CD14-positive monocyte (primary cell): ENCODE measurements at regions not wholly inside any gene's neighbourhood (a gene's known extent, or its start where the extent isn't known, plus 50 kb on each side); places are given as distances from the start of the nearest gene placed in this dataset.

ENCODE experiments used
- DNase-seq, 3 donors: peaks; one replicate each; pipeline ENCODE4 v3.0.0-alpha.2; 2011 to 2022
- H2AFZ ChIP-seq: 2 replicates; pipeline ENCODE4 v1.6.0; 2012; ENCODE audit warnings: mild to moderate bottlenecking, low read depth, low read length, inconsistent platforms; ENCODE audit not compliant: insufficient read depth, poor library complexity, severe bottlenecking
- H3K27ac ChIP-seq, 2 donors: 1 replicate in 1 of 2; 2 replicates in 1 of 2; pipeline ENCODE4 v1.5.1; 2012 to 2013; ENCODE audit warnings: low read length in 2 of 2, control low read depth in 1 of 2, inconsistent platforms in 1 of 2, low read depth in 1 of 2, mild to moderate bottlenecking in 1 of 2
- H3K27me3 ChIP-seq, 2 donors: one replicate each; pipeline versions ENCODE4 v1.6.0 to v1.6.1; 2011 to 2013; ENCODE audit warnings: low read length in 2 of 2; ENCODE audit not compliant: control insufficient read depth in 2 of 2, insufficient read depth in 2 of 2
- H3K36me3 ChIP-seq, 2 donors: replicated peaks in 1 of 2; 1 replicate in 1 of 2; 2 replicates in 1 of 2; pipeline versions ENCODE4 v1.5.1 to v1.6.1; 2012 to 2013; ENCODE audit warnings: low read length in 2 of 2, control low read depth in 1 of 2, inconsistent platforms in 1 of 2, mild to moderate bottlenecking in 1 of 2; ENCODE audit not compliant: insufficient read depth in 2 of 2, control insufficient read depth in 1 of 2
- H3K4me1 ChIP-seq, 2 donors: 1 replicate in 1 of 2; 2 replicates in 1 of 2; pipeline versions ENCODE4 v1.5.1 to v1.6.1; 2012 to 2013; ENCODE audit warnings: low read length in 2 of 2, control low read depth in 1 of 2, inconsistent platforms in 1 of 2, mild to moderate bottlenecking in 1 of 2, moderate library complexity in 1 of 2; ENCODE audit not compliant: insufficient read depth in 2 of 2, control insufficient read depth in 1 of 2
- H3K4me2 ChIP-seq: replicated peaks from 2 replicates; pipeline ENCODE3; 2012; ENCODE audit warnings: low read length, moderate library complexity, mild to moderate bottlenecking; ENCODE audit not compliant: poor library complexity, severe bottlenecking; ENCODE audit errors: extremely low read depth
- H3K4me3 ChIP-seq, 3 experiments: fragments of 200-600 bp in 1 of 3; sonication (generic) in 1 of 3; replicated peaks in 1 of 3; 1 replicate in 2 of 3; 2 replicates in 1 of 3; pipeline ENCODE4 v1.5.1; 2011 to 2013; ENCODE audit warnings: low read length in 3 of 3, mild to moderate bottlenecking in 3 of 3, control low read depth in 2 of 3, low read depth in 2 of 3, inconsistent platforms in 1 of 3, moderate library complexity in 1 of 3
- H3K79me2 ChIP-seq: 2 replicates; pipeline ENCODE4 v1.6.0; 2012; ENCODE audit warnings: mild to moderate bottlenecking, control low read depth, inconsistent platforms, low read length, moderate library complexity; ENCODE audit not compliant: insufficient read depth
- H3K9ac ChIP-seq: 2 replicates; pipeline ENCODE4 v1.6.0; 2017; ENCODE audit warnings: low read length, mild to moderate bottlenecking; ENCODE audit not compliant: insufficient read depth, poor library complexity, severe bottlenecking
- H3K9me3 ChIP-seq, 2 donors: replicated peaks in 1 of 2; 1 replicate in 1 of 2; 2 replicates in 1 of 2; pipeline versions ENCODE4 v1.5.1 to v1.6.1; 2012 to 2013; ENCODE audit warnings: low read length in 2 of 2, control low read depth in 1 of 2; ENCODE audit not compliant: control insufficient read depth in 1 of 2, insufficient read depth in 1 of 2
- H4K20me1 ChIP-seq: 2 replicates; pipeline ENCODE4 v1.6.0; 2012; ENCODE audit warnings: mild to moderate bottlenecking, low read length, control low read depth, moderate library complexity; ENCODE audit not compliant: insufficient read depth
- H3K27ac Mint-ChIP-seq, 7 donors: one replicate each; pipeline ENCODE4 v1.8.0; 2020; ENCODE audit warnings: mild to moderate bottlenecking in 7 of 7, mixed read lengths in 7 of 7, moderate library complexity in 6 of 7, inconsistent platforms in 2 of 7
- H3K27me3 Mint-ChIP-seq, 3 donors: one replicate each; pipeline ENCODE4 v1.8.0; 2021 to 2022; ENCODE audit warnings: low read depth in 3 of 3, mild to moderate bottlenecking in 3 of 3, mixed read lengths in 3 of 3, moderate library complexity in 3 of 3, inconsistent platforms in 1 of 3
- H3K36me3 Mint-ChIP-seq, 2 donors: one replicate each; pipeline ENCODE4 v1.8.0; 2020; ENCODE audit warnings: mixed read lengths in 2 of 2, inconsistent platforms in 1 of 2, mild to moderate bottlenecking in 1 of 2
- H3K4me1 Mint-ChIP-seq: one replicate; pipeline ENCODE4 v1.8.0; 2020; ENCODE audit warnings: mild to moderate bottlenecking, mixed read lengths
- H3K4me3 Mint-ChIP-seq, 2 donors: one replicate each; pipeline ENCODE4 v1.8.0; 2020; ENCODE audit warnings: mild to moderate bottlenecking in 2 of 2, mixed read lengths in 2 of 2, moderate library complexity in 1 of 2
- H3K9me3 Mint-ChIP-seq, 7 donors: one replicate each; pipeline ENCODE4 v1.8.0; 2020 to 2022; ENCODE audit warnings: mixed read lengths in 7 of 7, mild to moderate bottlenecking in 6 of 7, moderate library complexity in 6 of 7, inconsistent platforms in 2 of 7
- CTCF ChIP-seq: fragments of 200-600 bp; IDR thresholded peaks from one replicate; pipeline ENCODE4 v1.8.0; 2022; ENCODE audit warnings: antibody characterized with exemption, mild to moderate bottlenecking
- WGBS: methylation state at CpG from one replicate; pipeline ENCODE4 v1.1.5; 2013; ENCODE audit warnings: missing lambda C conversion rate; ENCODE audit not compliant: insufficient coverage; 5-methylcytosine and 5-hydroxymethylcytosine counted together
- intact Hi-C, 2 donors: fragments of 100-400 bp; cut with micrococcal nuclease; formaldehyde crosslinking; loops; one replicate each; pipeline versions ENCODE4 v1.15.0 to v1.15.1; 2023

- WGBS: 73% methylated on average over 9 of the region's 13 CpGs
- H3K79me2 ChIP-seq: no peaks in the 10 kb centered on the region
- H3K27me3 ChIP-seq: peaks cover 0 to 4% of the 10 kb centered on the region in 2 donors
- H3K4me2 ChIP-seq: no peak overlapping the region
- H3K4me3 ChIP-seq: no peak overlapping the region
- no peak overlapping the region for H3K9ac ChIP-seq
- intact Hi-C loops: no loop called here
- no peak overlapping the region for H3K27ac ChIP-seq
- H3K36me3 Mint-ChIP-seq: no peaks in the 10 kb centered on the region
- peaks cover 0 to 6% (median 0%) of the 10 kb centered on the region in 7 donors for H3K9me3 Mint-ChIP-seq
- no peak overlapping the region for H2AFZ ChIP-seq
- no peaks in the 10 kb centered on the region for H3K9me3 ChIP-seq
- no peak overlapping the region for H3K27ac Mint-ChIP-seq
- no peak overlapping the region for H3K4me3 Mint-ChIP-seq
- H4K20me1 ChIP-seq: no peaks in the 10 kb centered on the region
- TF ChIP-seq CTCF: no peak
- no peak for DNase-seq
- H3K36me3 ChIP-seq: no peaks in the 10 kb centered on the region
- no peaks in the 10 kb centered on the region for H3K4me1 ChIP-seq
- H3K4me1 Mint-ChIP-seq: no peaks in the 10 kb centered on the region
- peaks cover 3 to 7% (median 6%) of the 10 kb centered on the region in 3 donors for H3K27me3 Mint-ChIP-seq
These were observed 1457.0 kb downstream of the BRD1 start for GRCh38 chr22:48370508-48371325.

GRCh38 chr22:48369789-48370507 is 1457.7 kb downstream of the BRD1 start:
- no peak overlapping the region for H2AFZ ChIP-seq
- peak overlapping the region in 1 of 7 donors; percentile 35 for H3K27ac Mint-ChIP-seq

More at GRCh38 chr22:48369789-48370507, 1457.7 kb downstream of the BRD1 start:
- Histone ChIP-seq H4K20me1 (no peaks in the 10 kb centered on the region), H3K36me3 (no peaks in the 10 kb centered on the region), H3K4me1 (no peaks in the 10 kb centered on the region), H3K27ac (no peak overlapping the region), H3K27me3 (peaks cover 0 to under 1% of the 10 kb centered on the region in 2 donors), H3K9me3 (no peaks in the 10 kb centered on the region), H3K4me3 (no peak overlapping the region), H3K9ac (no peak overlapping the region), H3K4me2 (no peak overlapping the region), H3K79me2 (no peaks in the 10 kb centered on the region)
- Mint-ChIP-seq H3K36me3 (no peaks in the 10 kb centered on the region), H3K9me3 (peaks cover 0 to 6% (median 0%) of the 10 kb centered on the region in 7 donors), H3K27me3 (peaks cover 3 to 7% (median 6%) of the 10 kb centered on the region in 3 donors), H3K4me1 (no peaks in the 10 kb centered on the region), H3K4me3 (no peak overlapping the region)
- WGBS: 41% methylated on average over 11 of the region's 17 CpGs
- no peak for DNase-seq
- TF ChIP-seq CTCF: no peak
- intact Hi-C loops: no loop called here
